ENCODE measurements at regions not wholly inside any gene's neighbourhood (a gene's known extent, or its start where the extent isn't known, plus 50 kb on each side); places are given as distances from the start of the nearest gene placed in this dataset.

DNA sequence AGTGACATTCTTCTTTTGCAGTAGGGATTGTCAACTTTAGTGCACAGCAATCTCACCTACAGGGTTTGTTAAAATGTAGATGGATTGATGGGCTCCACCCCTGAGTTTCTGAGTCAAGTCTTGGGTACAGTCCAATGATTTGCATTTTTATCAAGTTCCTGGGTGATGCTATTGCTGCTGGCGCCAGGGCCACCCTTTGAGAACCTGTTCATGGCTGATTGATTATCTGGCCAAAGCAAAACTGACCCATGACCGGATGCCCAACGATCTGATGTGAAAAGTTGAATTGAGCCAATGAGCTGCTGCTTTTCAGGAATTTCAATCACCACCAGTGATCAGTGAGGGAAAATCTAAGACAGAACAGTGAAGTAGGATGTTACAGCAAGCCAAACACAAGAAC, 675.3 kb downstream of the TMEM182 start:
- TF ChIP-seq, protein P1, sequence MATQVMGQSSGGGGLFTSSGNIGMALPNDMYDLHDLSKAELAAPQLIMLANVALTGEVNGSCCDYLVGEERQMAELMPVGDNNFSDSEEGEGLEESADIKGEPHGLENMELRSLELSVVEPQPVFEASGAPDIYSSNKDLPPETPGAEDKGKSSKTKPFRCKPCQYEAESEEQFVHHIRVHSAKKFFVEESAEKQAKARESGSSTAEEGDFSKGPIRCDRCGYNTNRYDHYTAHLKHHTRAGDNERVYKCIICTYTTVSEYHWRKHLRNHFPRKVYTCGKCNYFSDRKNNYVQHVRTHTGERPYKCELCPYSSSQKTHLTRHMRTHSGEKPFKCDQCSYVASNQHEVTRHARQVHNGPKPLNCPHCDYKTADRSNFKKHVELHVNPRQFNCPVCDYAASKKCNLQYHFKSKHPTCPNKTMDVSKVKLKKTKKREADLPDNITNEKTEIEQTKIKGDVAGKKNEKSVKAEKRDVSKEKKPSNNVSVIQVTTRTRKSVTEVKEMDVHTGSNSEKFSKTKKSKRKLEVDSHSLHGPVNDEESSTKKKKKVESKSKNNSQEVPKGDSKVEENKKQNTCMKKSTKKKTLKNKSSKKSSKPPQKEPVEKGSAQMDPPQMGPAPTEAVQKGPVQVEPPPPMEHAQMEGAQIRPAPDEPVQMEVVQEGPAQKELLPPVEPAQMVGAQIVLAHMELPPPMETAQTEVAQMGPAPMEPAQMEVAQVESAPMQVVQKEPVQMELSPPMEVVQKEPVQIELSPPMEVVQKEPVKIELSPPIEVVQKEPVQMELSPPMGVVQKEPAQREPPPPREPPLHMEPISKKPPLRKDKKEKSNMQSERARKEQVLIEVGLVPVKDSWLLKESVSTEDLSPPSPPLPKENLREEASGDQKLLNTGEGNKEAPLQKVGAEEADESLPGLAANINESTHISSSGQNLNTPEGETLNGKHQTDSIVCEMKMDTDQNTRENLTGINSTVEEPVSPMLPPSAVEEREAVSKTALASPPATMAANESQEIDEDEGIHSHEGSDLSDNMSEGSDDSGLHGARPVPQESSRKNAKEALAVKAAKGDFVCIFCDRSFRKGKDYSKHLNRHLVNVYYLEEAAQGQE (IDR thresholded peaks at IDR 0.05; ENCODE audit: insufficient read depth in 1 of 2, low read depth in 2 of 2, low read length in 1 of 2): no peak
- TF ChIP-seq, protein P2, sequence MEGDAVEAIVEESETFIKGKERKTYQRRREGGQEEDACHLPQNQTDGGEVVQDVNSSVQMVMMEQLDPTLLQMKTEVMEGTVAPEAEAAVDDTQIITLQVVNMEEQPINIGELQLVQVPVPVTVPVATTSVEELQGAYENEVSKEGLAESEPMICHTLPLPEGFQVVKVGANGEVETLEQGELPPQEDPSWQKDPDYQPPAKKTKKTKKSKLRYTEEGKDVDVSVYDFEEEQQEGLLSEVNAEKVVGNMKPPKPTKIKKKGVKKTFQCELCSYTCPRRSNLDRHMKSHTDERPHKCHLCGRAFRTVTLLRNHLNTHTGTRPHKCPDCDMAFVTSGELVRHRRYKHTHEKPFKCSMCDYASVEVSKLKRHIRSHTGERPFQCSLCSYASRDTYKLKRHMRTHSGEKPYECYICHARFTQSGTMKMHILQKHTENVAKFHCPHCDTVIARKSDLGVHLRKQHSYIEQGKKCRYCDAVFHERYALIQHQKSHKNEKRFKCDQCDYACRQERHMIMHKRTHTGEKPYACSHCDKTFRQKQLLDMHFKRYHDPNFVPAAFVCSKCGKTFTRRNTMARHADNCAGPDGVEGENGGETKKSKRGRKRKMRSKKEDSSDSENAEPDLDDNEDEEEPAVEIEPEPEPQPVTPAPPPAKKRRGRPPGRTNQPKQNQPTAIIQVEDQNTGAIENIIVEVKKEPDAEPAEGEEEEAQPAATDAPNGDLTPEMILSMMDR (IDR thresholded peaks at IDR 0.05): no peak
- no peak for TF ChIP-seq POLR2AphosphoS5 (IDR thresholded peaks at IDR 0.05; ENCODE audit: low read depth, low read length)
- TF ChIP-seq TCF7L2 (IDR thresholded peaks at IDR 0.05; ENCODE audit: low read depth, low read length): no peak

All from Panc1 (cell line).